DMS114 treated with DMSO at 0.1 percent for 48 hours (cell line): ENCODE measurements at regions not wholly inside any gene's neighbourhood (a gene's known extent, or its start where the extent isn't known, plus 50 kb on each side); places are given as distances from the start of the nearest gene placed in this dataset.

ENCODE experiments used
- DNase-seq: peaks from one replicate; lab custom pipeline; 2025; ENCODE audit not compliant: unreplicated experiment; lab: John Stamatoyannopoulos, UW

- DNase-seq = peak; percentile 45
These were observed 89.4 kb upstream of the MAP2 start for GRCh38 chr2:209334188-209335017.

GRCh38 chr2:209340522-209340921 is 83.3 kb upstream of the MAP2 start:
- no peak for DNase-seq

- DNase-seq = no peak
These were observed 79.5 kb upstream of the MAP2 start for GRCh38 chr2:209344349-209344748.

GRCh38 chr2:209348433-209348832 is 75.4 kb upstream of the MAP2 start:
- DNase-seq = no peak

- no peak for DNase-seq
These were observed 72.2 kb upstream of the MAP2 start for GRCh38 chr2:209351636-209352035.

GRCh38 chr2:209358992-209359391 is 64.9 kb upstream of the MAP2 start:
- no peak for DNase-seq

- DNase-seq = no peak
These were observed 56.6 kb upstream of the MAP2 start for GRCh38 chr2:209367075-209367747.

- no peak for DNase-seq
These were observed 55.4 kb upstream of the MAP2 start for GRCh38 chr2:209368406-209368805.

- no peak for DNase-seq
These were observed 54.9 kb upstream of the MAP2 start for GRCh38 chr2:209368914-209369313.

- no peak for DNase-seq
These were observed 54.2 kb upstream of the MAP2 start for GRCh38 chr2:209369656-209370055.

GRCh38 chr2:209371407-209371806 is 52.4 kb upstream of the MAP2 start:
- no peak for DNase-seq
